GM21447 (cell line): ENCODE measurements at regions not wholly inside any gene's neighbourhood (a gene's known extent, or its start where the extent isn't known, plus 50 kb on each side); places are given as distances from the start of the nearest gene placed in this dataset.
A peak's percentile ranks its signal among the peaks of the same experiment; 100 is the strongest.

Experiments
- ATAC-seq: cut with Tn5 transposase; IDR thresholded peaks from one replicate; pipeline ENCODE4 v1.9.1; 2021; ENCODE audit not compliant: unreplicated experiment

GRCh38 chr2:150599889-150600288 is 112.4 kb upstream of the RND3 start:
- ATAC-seq, result no peak

GRCh38 chr2:150598383-150598782 is 110.9 kb upstream of the RND3 start:
- ATAC-seq, result no peak

- ATAC-seq, result no peak
These were observed 108.5 kb upstream of the RND3 start for GRCh38 chr2:150595803-150596470.

- no peak for ATAC-seq
These were observed 106.8 kb upstream of the RND3 start for GRCh38 chr2:150594299-150594698.

- no peak for ATAC-seq
These were observed 104.2 kb upstream of the RND3 start for GRCh38 chr2:150591496-150592285.

- ATAC-seq, result no peak
These were observed 102.2 kb upstream of the RND3 start for GRCh38 chr2:150589681-150590080.

GRCh38 chr2:150588506-150588870 is 101.0 kb upstream of the RND3 start:
- ATAC-seq, result no peak

GRCh38 chr2:150587547-150588505 is 100.4 kb upstream of the RND3 start:
- no peak for ATAC-seq

GRCh38 chr2:150586858-150587257 is 99.4 kb upstream of the RND3 start:
- ATAC-seq, result no peak

GRCh38 chr2:150585221-150585971 is 97.9 kb upstream of the RND3 start:
- ATAC-seq, result no peak

GRCh38 chr2:150584081-150584480 is 96.6 kb upstream of the RND3 start:
- no peak for ATAC-seq

GRCh38 chr2:150581717-150582472 is 94.4 kb upstream of the RND3 start:
- ATAC-seq, result no peak

GRCh38 chr2:150578481-150578880 is 91.0 kb upstream of the RND3 start:
- no peak for ATAC-seq

- ATAC-seq, result no peak
These were observed 88.4 kb upstream of the RND3 start for GRCh38 chr2:150575861-150576260.

GRCh38 chr2:150572961-150573395 is 85.5 kb upstream of the RND3 start:
- ATAC-seq, result peak; percentile 95

- ATAC-seq, result no peak
These were observed 84.8 kb upstream of the RND3 start for GRCh38 chr2:150572194-150572766.

GRCh38 chr2:150571121-150571520 is 83.7 kb upstream of the RND3 start:
- no peak for ATAC-seq

- no peak for ATAC-seq
These were observed 83.2 kb upstream of the RND3 start for GRCh38 chr2:150570712-150571111.

GRCh38 chr2:150569761-150570160 is 82.3 kb upstream of the RND3 start:
- no peak for ATAC-seq
